GM18511 (cell line): ENCODE measurements at regions not wholly inside any gene's neighbourhood (a gene's known extent, or its start where the extent isn't known, plus 50 kb on each side); places are given as distances from the start of the nearest gene placed in this dataset.
"Not testable (repeated sequence)": the region's sequence is repeated elsewhere in the genome, so short reads cannot be mapped to it uniquely, and the experiment has no call there.

ENCODE experiments used
- ATAC-seq: cut with Tn5 transposase; IDR thresholded peaks from one replicate; pipeline ENCODE4 v1.9.1; 2021; ENCODE audit warnings: mild to moderate bottlenecking, moderate library complexity; ENCODE audit not compliant: unreplicated experiment

DNA sequence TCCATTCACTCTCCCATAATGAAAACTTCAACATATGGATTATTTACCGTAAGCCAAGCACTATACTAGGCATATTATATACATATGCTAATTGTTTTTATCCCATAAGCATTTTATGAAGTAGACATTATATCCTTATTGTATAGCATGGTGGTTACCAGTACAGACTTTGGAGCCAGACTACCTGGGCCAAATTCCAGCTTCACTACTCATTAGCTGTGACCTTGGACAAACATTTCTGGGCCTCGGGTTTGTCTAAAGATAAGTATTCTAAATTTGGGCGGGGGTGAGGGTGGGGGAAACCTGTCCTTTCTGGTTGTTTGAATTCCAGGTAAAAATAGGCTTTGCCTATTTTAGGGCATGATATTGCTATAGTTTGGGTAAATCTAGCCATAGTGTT is 66.5 kb upstream of the P2RY1 start:
- ATAC-seq = no peak

DNA sequence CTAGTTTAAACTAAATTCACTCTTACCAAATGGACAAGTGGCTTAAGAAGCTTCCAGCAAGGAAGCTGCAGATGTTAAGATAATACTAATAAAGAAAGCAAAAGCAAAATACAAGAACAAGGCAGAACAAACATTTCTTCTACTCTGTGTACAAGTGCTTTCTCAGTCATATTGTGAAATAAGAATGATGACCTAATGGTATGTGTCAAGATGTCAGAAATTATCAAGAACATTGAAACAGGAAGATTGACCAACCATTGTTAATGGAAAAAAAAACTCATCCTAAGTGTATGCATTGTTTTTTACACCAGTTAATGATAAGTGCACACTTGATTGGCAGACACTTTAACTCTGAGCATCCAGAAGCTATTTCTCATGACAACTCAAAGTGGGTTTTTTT is 65.4 kb upstream of the P2RY1 start:
- ATAC-seq = peak; percentile 86

DNA sequence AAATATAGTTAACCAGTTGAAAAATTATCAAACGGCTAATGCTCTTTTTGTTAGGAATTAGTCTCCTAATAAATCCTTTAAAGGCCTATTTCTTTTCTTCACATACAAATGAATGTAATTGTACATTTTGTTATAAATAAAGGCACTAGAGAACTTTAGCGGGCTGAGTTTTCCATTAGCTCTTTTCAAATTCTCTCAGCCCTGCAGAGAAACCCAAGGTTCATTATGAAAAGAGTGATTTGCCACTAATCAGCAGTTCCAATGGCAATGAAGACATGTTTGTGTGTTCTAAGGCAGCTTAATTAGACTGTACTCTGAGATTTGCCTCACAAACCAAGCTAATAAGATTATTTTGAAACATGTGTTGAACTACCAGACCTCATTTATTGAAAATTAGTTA is 64.6 kb upstream of the P2RY1 start:
- ATAC-seq = no peak

- ATAC-seq = no peak
Measured at GRCh38 chr3:152771120-152771519, 63.8 kb upstream of the P2RY1 start.

- no peak for ATAC-seq
Measured at GRCh38 chr3:152772674-152773225, 62.2 kb upstream of the P2RY1 start.

- ATAC-seq = no peak
Measured at GRCh38 chr3:152773633-152774032, 61.3 kb upstream of the P2RY1 start.

GRCh38 chr3:152774230-152774629 is 60.7 kb upstream of the P2RY1 start:
- ATAC-seq = not testable (repeated sequence)

GRCh38 chr3:152778022-152778421 is 56.9 kb upstream of the P2RY1 start:
- no peak for ATAC-seq

DNA sequence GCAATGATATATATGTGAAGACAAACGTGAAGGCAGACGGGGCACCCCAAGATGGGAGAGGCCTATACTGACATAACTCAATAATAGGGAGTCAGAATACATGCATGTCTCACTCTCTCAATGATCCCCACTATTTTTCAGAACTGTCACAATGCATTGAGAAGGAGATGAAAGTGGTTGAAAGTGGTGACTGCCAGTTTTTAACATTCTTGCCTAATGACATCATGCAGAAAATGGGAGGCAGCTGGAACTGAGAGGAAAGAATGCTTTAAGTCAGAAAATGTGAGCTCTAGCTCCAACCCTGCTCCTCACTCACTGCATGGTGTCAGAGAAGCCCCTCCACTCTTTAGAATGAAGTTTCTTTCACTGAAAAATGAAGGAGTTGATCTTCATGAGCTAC is 55.3 kb upstream of the P2RY1 start:
- no peak for ATAC-seq

- ATAC-seq = no peak
Measured at GRCh38 chr3:152780553-152780952, 54.4 kb upstream of the P2RY1 start.

GRCh38 chr3:152785051-152785450 is 49.9 kb upstream of the P2RY1 start:
- peak; percentile 49 for ATAC-seq
